GM12878 (cell line): ENCODE measurements at regions not wholly inside any gene's neighbourhood (a gene's known extent, or its start where the extent isn't known, plus 50 kb on each side); places are given as distances from the start of the nearest gene placed in this dataset.

ENCODE experiments used
- EP300 ChIP-seq, 2 experiments: fragments of 150-350 bp in 1 of 2; IDR thresholded peaks; 2 replicates each; pipeline ENCODE4 v1.6.1; 2011 to 2012; ENCODE audit warnings: low read depth in 2 of 2, low read length in 2 of 2, borderline replicate concordance in 1 of 2, improper control_type of control experiment in 1 of 2, inconsistent platforms in 1 of 2; ENCODE audit not compliant: control insufficient read depth in 1 of 2
- MXI1 ChIP-seq: fragments of 150-350 bp; IDR thresholded peaks from 2 replicates; pipeline ENCODE4 v1.6.1; 2011; ENCODE audit warnings: low read depth, mild to moderate bottlenecking, inconsistent platforms, low read length, improper control_type of control experiment
- POLR2A ChIP-seq: IDR thresholded peaks from 2 replicates; pipeline ENCODE4 v1.6.1; 2011; ENCODE audit warnings: low read depth, mild to moderate bottlenecking, low read length
- YY1 ChIP-seq: IDR thresholded peaks from 2 replicates; pipeline ENCODE4 v1.6.1; 2011; ENCODE audit warnings: low read depth, mild to moderate bottlenecking, low read length
- TF ChIP-seq, protein P1 (sequence below): IDR thresholded peaks from 2 replicates; pipeline ENCODE4 v1.6.1; 2011; ENCODE audit warnings: low read depth, low read length, improper control_type of control experiment, borderline replicate concordance
- TF ChIP-seq, protein P2 (sequence below): fragments of 450-650 bp; IDR thresholded peaks from 2 replicates; pipeline ENCODE4 v1.6.1; 2017; ENCODE audit warnings: mild to moderate bottlenecking

GRCh38 chrX:65073233-65073632, 97.0 kb upstream of the ZC4H2 start:
- TF ChIP-seq MXI1, result no peak
- no peak for TF ChIP-seq EP300 (IDR thresholded peaks at IDR 0.05; ENCODE audit: borderline replicate concordance in 1 of 2, control insufficient read depth in 1 of 2, low read depth in 2 of 2, low read length in 2 of 2)
- no peak for TF ChIP-seq POLR2A
- TF ChIP-seq, protein P1, sequence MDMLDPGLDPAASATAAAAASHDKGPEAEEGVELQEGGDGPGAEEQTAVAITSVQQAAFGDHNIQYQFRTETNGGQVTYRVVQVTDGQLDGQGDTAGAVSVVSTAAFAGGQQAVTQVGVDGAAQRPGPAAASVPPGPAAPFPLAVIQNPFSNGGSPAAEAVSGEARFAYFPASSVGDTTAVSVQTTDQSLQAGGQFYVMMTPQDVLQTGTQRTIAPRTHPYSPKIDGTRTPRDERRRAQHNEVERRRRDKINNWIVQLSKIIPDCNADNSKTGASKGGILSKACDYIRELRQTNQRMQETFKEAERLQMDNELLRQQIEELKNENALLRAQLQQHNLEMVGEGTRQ, result no peak
- TF ChIP-seq, protein P2, sequence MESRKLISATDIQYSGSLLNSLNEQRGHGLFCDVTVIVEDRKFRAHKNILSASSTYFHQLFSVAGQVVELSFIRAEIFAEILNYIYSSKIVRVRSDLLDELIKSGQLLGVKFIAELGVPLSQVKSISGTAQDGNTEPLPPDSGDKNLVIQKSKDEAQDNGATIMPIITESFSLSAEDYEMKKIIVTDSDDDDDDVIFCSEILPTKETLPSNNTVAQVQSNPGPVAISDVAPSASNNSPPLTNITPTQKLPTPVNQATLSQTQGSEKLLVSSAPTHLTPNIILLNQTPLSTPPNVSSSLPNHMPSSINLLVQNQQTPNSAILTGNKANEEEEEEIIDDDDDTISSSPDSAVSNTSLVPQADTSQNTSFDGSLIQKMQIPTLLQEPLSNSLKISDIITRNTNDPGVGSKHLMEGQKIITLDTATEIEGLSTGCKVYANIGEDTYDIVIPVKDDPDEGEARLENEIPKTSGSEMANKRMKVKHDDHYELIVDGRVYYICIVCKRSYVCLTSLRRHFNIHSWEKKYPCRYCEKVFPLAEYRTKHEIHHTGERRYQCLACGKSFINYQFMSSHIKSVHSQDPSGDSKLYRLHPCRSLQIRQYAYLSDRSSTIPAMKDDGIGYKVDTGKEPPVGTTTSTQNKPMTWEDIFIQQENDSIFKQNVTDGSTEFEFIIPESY, result no peak
- TF ChIP-seq YY1, result no peak
